ENCODE measurements at regions not wholly inside any gene's neighbourhood (a gene's known extent, or its start where the extent isn't known, plus 50 kb on each side); places are given as distances from the start of the nearest gene placed in this dataset.

DNA sequence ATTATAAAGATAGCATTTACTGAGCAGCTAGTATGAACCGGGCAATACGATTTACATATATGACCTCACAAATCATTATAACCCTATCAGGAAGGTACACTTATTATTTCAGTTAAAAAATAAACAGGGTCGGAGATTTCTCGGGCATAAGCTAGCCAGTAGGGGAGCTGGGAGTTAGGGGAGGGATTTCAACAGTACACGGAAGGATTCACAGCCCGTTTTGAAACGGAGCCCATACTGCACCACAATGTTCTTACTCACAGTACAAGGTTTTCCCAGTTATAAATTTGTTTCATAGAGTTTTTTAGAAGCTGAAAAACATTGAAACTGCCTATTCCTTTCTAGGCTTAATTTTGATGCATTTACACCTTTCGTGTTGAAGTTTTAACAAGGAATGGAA is 607.1 kb downstream of the HDGFL1 start:
- no peak for DNase-seq

DNA sequence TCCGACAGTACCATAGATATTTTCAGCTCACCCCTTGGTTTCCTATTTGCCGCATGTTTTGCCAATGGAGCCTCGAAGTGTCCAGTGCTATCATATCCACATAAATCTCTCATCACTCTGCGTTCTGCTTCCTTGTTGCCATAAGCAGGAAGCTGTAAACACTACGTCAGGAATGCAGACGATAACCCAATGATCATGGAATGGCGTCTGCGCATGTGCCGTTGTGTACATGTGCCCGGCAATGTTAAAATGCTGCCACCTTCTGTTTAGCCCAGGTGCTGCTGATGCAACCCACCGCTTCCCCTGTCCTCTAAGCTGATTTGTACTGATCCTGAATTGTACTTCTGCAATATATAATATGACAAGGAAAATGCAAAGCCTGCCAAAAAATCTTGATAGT is 607.5 kb downstream of the HDGFL1 start:
- DNase-seq: no peak

DNA sequence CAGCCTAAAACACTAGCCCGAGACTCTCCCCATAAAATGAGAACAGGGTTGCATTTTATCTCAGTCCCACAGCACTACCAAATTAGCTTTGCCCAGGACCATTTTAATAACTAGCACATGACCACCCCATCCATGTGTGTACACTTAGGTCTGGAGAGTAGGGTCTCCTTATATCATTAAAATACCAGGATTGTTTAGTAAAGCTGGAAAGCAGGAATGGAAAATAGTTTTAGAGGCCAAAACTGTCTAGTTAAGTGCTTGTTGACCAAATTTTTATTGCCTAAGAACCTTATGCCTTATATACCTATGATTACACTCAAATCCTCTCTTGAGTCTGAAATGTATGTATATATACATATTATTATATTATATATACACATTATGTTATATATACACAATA is 608.4 kb downstream of the HDGFL1 start:
- DNase-seq: no peak

DNA sequence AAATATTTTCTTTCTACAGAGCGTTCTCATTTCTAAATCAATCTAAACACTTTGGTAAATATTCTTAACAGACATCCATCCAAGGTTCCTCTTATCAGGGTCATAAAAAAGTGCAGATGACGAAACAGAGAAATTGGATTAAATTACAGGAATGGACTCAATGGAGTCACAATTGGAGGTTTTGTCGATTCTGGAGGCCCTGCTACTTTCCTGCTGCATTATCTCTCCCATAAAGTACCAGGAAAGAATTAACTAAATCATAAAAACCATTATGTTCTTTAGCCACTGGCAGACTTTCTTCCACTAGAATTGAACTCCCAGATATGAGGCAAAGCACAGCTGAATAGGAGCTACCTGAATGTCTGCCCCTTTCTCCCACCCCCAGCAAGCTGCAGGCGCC is 610.6 kb downstream of the HDGFL1 start:
- DNase-seq: no peak

DNA sequence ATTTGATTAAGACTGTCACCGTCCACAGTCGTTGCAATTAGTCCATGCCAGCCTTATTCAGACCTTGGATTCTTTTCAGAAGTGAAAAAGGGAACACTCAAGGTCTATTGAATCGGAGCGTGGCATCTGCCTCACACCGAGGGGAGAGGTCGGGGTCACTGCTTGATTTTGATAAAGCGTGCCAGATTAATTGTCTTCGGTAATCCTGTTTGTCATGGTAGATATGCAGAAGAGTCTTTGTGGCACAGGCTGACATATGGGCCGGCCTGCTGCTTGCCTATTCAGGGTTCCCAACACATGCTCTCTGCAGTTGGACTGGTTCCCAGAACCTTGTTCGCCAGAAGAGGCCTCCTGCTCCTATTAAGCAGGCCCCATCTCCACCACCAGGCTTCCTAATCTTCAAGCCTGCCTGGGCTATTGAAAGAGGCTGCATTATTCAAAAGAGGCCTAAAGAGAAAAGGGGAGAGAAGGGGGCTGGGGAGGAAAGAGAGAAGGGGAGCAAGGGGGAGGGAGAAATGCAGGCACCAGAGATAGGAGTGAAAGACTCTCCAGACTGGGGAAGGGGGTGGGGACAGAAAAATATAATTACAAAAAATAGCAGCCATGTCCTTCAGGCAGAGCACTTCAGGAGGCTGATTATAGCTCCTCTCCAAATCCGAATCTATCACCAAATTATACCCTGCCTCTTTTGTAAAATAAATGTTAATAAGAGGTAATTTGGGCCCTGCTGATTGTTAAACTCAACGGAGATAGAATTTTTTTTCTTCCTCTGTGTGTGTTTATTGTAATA is 611.3 kb downstream of the HDGFL1 start:
- no peak for DNase-seq

DNA sequence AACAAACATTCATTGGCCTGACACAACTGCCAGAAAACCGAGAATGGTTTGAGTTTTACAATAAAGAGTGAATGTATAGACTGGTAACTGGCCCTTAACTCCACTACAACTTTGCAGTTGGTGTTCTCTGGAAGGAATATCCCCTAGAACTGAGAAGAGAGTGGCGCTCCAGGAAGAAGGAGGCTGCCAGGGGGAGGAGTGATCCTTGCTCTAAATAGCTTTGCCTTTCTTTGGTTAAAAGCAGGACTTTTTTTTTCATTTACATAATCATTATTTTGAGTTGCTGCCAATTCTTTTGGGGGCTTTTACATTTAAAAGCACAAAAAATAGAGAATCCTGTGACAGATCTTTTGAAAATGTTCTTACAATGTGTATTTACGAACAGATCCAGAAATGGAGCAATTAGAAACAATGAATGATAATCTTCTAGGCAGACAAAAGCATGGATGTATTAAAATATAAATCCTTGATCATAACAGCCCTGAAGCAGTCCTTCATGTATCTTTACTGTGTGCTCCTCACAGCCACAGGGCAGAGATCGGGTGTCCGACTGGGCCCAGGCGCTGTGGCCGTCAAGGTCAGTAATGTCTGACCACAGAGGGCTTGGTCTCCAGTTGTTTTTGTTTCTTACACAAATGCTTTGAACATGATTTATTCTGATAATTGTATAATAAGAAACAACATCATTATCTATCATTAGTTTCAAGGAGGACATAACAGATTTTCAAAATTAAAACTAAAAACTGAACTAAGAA is 612.2 kb downstream of the HDGFL1 start:
- no peak for DNase-seq

DNA sequence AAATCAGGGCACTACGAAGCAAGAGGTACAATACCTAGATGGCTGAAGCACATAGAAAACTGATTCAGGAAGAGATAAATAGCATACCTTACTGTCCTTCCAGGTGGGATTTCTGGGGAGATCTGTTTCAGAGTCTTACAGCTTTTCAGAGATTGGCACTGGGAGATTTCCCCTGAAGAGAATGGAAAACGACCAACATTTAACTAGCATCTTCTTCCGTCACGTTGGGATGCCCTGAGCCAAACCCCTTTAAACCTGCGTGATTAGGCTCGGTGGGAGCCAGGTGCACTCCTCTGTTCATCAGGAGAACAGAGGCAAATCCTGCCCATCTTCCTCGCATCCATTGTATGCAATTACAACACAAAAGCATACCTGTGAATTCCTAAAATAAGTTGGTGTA is 614.5 kb downstream of the HDGFL1 start:
- DNase-seq: no peak

DNA sequence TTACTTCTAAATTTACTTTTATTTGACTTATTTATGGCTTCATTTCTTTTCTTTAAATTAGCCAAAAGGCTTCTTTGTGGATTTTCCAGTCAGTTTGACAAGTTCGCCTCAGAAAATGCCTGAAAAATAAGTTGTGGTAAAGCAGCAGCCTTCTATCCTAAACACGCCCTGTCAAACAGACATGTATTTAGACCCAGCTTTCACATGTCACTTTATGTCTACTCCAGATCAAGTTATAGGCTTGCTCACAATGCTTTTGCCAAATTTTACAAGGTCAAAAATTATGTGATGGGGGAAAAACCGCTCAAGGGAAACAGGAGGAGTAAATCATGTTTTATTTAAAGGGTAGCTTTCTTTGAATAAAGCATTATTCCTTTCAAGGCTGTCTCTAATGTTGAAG is 615.0 kb downstream of the HDGFL1 start:
- no peak for DNase-seq

DNA sequence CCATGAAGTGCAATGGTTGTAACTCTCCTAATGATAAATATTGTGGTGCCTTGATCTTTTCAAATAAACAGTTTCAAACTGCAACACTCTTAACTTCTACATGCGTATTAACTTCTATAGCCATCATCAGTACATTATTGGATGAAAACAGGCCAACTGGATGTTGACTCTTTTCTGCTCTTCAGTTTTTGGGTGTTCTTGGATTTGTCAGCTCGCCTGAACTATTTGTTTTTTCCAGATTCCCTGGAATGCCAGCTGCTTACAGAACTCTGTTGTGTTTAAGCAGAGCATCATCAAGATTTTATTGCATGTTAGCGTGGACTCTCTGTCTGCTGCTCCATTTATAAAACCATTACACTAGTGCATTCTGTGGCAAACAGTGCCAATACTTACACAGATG is 626.1 kb downstream of the HDGFL1 start:
- no peak for DNase-seq

DNA sequence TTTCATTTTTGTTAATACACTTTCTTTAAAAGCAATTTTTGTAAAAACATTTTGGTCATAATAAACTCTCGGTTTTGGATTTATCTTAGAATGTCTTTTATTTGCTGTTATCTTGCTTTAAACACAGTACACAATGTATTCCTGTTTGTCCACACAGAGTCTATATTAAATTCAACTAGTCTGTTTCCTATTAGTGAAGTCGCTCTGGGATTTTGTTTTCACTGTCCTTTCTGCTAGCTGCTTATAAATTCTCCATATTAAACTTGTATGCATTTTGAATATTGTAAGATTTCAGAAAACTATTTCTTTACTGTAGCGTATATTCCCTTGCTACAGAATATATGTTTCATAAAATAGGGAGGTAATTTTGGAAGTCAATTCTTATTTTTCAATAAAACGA is 630.2 kb downstream of the HDGFL1 start:
- no peak for DNase-seq

DNA sequence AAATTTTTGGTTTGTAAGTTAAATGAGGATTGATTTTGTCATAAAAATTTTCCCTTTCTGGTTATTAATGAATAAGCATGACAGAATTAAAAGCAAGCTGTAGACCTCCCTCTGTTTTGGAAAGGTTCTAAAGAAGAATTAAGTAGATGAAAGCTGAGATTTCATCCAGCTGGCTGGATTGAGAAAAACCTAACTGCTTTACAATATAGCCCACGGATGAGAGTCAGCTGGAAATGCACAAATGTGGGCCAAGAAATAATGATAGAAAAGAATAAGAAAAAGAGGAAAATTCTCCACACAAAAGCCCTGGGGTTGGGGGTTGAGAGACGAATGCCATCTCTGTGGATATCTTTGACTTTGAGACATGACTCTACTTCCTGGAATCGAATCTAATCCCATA is 631.6 kb downstream of the HDGFL1 start:
- no peak for DNase-seq

DNA sequence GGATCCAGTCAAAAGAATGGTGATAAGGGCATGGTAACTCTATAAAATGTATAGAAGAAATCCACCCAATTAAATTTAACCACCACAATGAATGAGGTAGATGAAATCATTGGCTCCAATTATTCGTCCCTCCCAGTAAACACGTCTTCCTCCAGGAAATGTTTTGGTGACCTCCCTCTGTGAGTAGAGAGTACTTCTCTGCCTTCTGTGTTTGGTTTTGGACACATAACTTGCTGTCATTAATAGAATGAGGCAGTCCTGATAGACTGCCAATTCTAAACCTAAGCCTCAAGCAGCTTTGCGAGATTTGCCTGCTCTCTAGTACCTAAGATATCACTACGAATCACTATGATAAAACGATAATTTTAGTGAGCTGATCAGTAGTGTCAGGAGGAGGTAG is 632.8 kb downstream of the HDGFL1 start:
- no peak for DNase-seq

DNA sequence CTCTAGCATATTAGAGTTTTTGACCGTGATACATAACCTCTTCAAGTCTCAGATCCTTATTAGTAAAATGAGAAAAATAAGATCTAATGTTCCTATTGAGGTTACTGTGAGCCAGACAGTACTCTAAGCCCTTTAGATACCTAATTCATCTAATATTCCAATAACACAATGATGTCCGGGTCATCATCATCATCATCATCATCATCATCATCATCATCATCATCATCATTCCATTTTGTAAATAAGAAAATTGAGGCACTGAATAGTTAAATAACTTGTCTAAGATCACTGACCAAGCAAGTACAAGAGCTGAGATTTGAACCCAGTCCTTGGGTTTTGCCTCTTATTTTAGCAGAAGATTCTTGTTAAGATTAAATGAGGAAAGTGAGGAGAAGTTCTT is 643.0 kb downstream of the HDGFL1 start:
- no peak for DNase-seq

DNA sequence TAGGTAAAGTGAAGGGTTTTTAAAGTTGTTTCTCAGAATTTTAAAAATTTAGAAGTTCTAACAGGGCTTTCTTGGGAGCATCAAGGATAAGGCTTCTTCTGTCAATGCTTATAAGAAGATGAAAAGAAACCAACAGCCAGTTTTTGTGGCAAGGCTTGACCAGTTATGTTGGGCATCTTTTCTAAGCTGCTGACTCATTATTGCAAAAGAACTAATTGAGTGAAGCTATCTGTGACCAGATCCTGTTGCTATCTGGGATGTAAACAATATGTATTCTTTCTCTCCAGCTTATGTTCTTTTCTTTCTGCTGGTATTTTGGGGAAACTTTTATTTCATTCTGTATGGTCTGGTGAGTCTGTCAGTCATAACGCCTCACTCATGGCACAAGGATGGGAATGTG is 643.8 kb downstream of the HDGFL1 start:
- DNase-seq: no peak

DNA sequence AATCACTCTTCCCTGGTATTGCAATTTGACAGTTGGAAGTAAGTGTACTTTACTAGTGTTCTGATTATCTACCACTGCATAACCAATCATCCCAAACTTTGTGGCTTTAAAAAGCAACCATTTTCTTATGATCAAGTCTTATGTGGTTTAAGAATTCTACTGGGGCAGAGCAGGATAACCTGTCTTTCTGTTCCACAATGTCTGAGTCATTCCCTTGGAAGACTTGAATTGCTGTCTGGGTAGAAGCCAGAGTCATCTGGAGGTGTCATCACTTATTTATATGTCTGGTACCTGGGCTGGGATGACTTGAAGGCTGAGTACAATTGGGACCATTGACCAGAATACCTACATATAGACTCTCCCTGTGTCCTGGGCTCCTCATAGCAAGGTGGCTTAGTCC is 644.3 kb downstream of the HDGFL1 start:
- no peak for DNase-seq

DNA sequence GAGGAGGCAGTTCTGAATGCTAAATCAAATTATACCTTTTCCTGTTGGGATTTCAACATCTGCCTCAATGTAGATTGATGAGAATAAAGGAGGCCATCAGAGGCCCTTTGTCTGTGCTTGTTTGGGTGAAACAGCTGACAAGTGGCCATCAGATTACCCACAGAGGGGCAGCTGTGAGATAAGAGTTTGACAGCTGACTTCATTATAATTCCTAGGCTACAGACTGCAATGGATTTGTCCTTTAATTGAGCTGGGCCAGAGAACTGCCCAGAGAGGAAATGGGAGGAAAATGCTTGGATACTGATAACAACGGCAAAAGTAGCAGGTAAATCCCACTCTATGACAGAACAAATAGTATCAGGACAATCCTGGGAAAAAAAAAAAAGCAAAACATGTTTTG is 649.4 kb downstream of the HDGFL1 start:
- DNase-seq: no peak

DNA sequence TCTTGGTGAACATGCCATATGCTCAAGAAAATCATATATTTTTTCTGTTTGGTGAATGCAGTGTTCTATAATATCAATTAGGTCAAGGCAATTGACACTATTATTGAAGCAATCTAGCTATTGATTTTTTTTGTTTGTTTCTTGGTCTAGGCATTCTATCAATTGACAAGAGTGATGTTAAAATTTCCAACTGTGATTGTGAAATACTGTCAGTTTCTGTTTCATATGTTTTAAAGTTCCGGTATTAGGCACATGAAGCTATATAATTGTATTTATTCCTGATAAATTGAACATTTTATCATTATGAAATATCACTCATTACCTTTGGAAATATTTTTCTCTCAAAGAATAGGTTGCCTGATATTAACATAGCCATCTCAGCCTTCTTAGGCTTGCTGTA is 653.4 kb downstream of the HDGFL1 start:
- no peak for DNase-seq

DNA sequence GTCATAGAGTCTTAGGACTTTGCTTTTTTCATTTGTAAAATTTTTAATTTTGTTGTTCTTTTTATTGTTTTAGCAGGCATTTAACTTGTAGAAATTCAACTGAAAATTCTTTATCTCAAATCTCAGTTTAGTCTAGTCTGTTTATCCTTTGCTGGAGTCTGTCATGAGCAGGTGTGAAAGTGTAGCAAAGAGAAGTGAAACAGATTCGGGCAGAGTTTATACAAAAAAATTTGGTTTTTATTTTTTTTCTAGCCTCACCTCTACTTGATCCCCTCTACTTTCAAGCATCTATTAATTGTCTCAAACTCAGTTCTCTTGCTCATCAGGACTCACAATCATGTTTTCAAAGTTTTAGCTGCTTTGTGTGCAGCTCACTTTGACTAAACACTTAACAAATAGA is 655.2 kb downstream of the HDGFL1 start:
- no peak for DNase-seq

DNA sequence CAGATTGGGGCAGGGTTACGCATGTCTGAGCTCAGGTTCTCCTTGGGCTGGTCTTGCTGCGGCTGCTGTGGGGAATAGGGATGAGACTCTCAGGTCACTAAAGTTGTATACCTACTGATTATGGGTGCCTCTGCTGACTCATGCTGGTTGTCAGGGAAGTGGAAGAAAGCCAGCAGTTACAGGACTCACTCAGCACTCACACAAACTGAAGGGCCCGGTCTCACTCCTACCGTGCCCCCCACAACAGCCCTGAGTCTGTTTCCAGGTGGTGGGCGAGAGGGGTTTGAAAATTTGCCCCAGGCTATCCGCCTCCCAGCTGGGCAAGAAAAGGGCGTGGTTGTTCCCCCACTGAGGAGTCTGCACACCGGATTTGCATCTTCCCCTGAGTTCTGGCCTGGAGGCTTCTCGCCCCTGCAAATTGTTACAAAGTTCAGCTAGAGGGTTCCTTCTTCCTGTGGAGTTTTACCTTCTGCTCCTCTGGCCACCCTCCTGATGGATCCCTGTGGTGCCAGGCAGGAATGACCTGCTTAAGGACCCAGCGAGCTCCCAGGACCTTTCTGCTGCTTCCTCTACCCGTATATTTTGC is 659.2 kb downstream of the HDGFL1 start:
- no peak for DNase-seq

DNA sequence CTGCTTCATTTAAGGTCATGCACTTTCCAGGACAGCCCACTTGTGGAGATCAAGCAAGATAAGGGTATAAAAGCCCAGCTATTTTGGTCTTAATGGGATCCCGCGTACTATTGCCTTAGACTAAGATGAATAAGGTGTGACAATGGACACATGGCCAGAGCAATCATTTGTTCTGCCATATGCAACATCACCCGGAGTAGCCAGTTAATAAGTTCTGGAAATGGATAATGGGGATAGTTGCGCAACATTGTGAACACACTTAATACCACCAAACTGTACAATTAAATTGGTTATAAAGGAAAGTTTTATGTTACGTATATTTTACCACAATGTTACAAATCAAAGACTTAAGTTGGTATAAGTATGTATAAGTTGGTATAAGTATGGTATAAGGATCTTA is 674.5 kb downstream of the HDGFL1 start:
- DNase-seq: no peak

DNA sequence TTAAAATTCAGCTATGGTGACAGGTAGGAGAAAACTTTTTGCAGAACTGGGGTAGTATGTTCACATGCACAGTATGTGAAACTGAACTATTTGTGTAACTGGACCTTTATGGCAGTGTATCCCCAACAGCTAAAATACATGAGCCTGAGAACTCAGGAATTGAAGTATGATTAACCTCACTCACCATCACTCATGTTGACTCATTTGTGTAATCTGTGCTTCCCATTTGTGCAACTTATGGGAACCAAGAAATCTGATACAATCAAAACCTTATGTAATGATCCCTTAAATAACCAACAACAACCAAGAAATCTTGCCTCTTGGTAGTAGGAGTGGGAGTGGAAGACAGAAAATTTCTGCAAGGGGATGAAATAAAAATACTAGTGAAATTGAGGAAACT is 674.9 kb downstream of the HDGFL1 start:
- DNase-seq: no peak

DNA sequence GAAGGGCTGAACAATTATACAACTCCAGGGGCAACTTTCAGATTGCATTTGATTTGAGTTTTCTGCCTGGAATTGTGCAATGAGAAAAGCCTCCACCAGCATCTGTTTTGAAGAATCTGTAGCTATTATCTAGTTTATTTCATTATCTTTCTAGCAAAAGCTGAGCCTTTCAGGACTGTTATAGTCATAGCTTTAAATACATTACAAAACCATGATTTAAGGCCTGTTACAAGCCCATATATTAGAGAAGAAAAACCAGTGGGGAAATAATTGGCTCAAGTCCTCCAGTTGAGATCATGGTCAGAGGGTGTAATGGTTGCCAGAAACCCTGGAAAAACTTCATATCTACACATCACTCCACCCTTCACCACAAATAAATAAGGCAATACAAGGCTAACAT is 676.2 kb downstream of the HDGFL1 start:
- DNase-seq: no peak

DNA sequence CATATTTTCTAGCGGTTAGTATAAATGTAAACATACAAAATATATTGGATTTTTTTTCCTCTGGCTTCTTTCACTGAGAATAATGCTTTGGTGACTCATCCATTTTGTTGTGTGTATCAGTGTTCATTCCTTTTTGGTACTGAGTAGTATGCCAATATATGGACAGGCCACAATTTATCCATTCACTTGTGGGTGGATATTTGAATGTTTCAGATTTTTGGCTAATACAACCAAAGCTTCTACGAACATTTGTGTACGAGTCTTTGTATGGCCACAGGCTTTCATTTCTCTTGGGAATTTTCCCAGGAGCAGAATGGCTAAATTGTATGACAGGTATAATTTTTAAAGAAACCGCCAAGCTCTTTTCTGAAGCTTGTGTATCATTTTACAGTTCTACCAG is 677.5 kb downstream of the HDGFL1 start:
- no peak for DNase-seq

DNA sequence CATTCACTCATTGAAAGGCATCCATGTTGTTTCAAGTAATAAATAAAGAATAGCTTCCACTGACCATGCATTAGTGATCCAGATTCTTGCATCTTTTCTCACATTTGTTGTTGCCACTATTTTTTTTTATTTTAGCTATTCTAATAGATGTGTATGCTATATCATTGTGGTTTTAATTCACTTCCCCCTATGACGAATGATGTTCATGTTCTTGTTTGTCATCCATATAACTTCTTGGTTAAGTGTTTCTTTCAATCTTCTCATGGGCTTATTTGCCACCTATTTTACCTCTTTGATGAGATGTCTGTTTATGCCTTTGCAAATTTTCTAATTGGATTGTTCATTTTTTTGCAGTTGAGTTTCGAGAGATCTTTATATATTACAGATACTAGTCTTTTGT is 681.2 kb downstream of the HDGFL1 start:
- no peak for DNase-seq
